ENCODE measurements at regions not wholly inside any gene's neighbourhood (a gene's known extent, or its start where the extent isn't known, plus 50 kb on each side); places are given as distances from the start of the nearest gene placed in this dataset.

- Histone ChIP-seq H4K8ac (replicated peaks; ENCODE audit: insufficient read length, low read depth, low read length) (no peak overlapping the region), H3K9me3 (ENCODE audit: control insufficient read depth, low read depth, low read length) (no peaks in the 10 kb centered on the region), H2BK15ac (ENCODE audit: low read depth, low read length) (no peak overlapping the region), H2BK12ac (ENCODE audit: insufficient read length, low read depth, low read length) (no peak overlapping the region), H3K79me2 (ENCODE audit: insufficient read depth, low read length) (no peaks in the 10 kb centered on the region), H4K5ac (ENCODE audit: insufficient read length, low read depth, low read length) (no peak overlapping the region), H3K23ac (ENCODE audit: insufficient read length, low read depth, low read length) (no peak overlapping the region), H2BK5ac (ENCODE audit: insufficient read length, low read length) (no peak overlapping the region), H2AK5ac (ENCODE audit: insufficient read length, low read length) (no peak overlapping the region), H4K20me1 (ENCODE audit: control insufficient read depth, insufficient read depth, insufficient read length) (no peaks in the 10 kb centered on the region), H3K18ac (ENCODE audit: insufficient read length, low read depth, low read length) (no peak overlapping the region), H4K91ac (ENCODE audit: insufficient read length, low read depth, low read length) (no peak overlapping the region), H3K4me1 (ENCODE audit: insufficient read depth, low read length) (no peaks in the 10 kb centered on the region), H3K56ac (ENCODE audit: insufficient read length, low read depth, low read length) (no peak overlapping the region), H2BK120ac (ENCODE audit: low read depth, low read length, poor library complexity, severe bottlenecking) (no peak overlapping the region), H3K23me2 (ENCODE audit: insufficient read length, low read depth, low read length, poor library complexity, severe bottlenecking) (no peaks in the 10 kb centered on the region), H2BK20ac (ENCODE audit: low read depth, low read length, poor library complexity, severe bottlenecking) (no peak overlapping the region), H2AFZ (ENCODE audit: low read length) (no peak overlapping the region), H3K27me3 (ENCODE audit: insufficient read depth, low read length) (no peaks in the 10 kb centered on the region), H3K79me1 (ENCODE audit: insufficient read depth, low read depth, low read length, poor library complexity, severe bottlenecking) (no peaks in the 10 kb centered on the region), H3K4ac (ENCODE audit: low read depth, low read length) (no peak overlapping the region), H3T11ph (ENCODE audit: low read length) (no peak overlapping the region), H3K14ac (ENCODE audit: insufficient read depth, low read length) (no peak overlapping the region), H3K9ac (ENCODE audit: extremely low read depth, insufficient read length, low read length) (no peak overlapping the region), H3K4me2 (ENCODE audit: insufficient read depth, insufficient read length, low read length) (no peak overlapping the region), H3K27ac (ENCODE audit: insufficient read length, low read depth, low read length) (no peak overlapping the region)
- no peak overlapping the region for H3K4me3 Mint-ChIP-seq
- DNase-seq, result no peak
- no peak for TF ChIP-seq CTCF (conservative IDR thresholded peaks at IDR 0.05)
- H3K9me3 Mint-ChIP-seq, result no peaks in the 10 kb centered on the region
- no peaks in the 10 kb centered on the region; a peak in 1 of 7 replicates for H3K36me3 Mint-ChIP-seq (ENCODE audit: insufficient read depth in 1 of 3, low read depth in 3 of 3)
- WGBS (ENCODE audit: extremely low coverage, insufficient read length, low lambda C conversion rate), result no CpG with 5 or more reads among the region's 11 CpGs
- no peak overlapping the region for H3K27ac Mint-ChIP-seq
- H3K4me1 Mint-ChIP-seq, result no peaks in the 10 kb centered on the region
- H3K27me3 Mint-ChIP-seq (ENCODE audit: low read depth), result peaks cover 46% of the 10 kb centered on the region
Measured at GRCh38 chr5:135156715-135157404, 122.8 kb upstream of the PITX1 start.
